ENCODE measurements at regions not wholly inside any gene's neighbourhood (a gene's known extent, or its start where the extent isn't known, plus 50 kb on each side); places are given as distances from the start of the nearest gene placed in this dataset.

DNA sequence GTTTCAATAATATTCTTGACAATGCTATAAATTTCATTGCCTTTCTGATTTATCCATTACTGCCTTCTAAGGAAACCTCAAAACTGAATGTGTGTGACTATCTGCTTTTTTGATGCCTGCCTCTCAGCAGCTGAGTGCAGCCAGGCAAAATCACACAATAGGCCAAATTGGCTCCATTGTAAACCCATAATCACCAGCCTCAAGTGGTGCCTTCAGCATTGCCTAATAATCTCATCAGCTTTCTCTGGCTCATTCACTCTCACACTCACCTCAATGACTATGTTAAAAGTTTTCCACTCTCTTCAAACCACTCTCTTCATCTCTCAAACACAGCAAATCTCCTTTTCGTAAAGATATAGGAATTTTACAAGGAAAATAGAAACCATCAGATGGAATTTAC, 182.5 kb upstream of the COL1A2 start:
- no peaks in the 10 kb centered on the region for H3K9me1 ChIP-seq (ENCODE audit: control insufficient read depth, insufficient read depth, low read length)
- H3K9ac ChIP-seq (ENCODE audit: insufficient read depth in 1 of 2, low read depth in 2 of 2, low read length in 2 of 2): no peak overlapping the region
- no peaks in the 10 kb centered on the region for H3K79me2 ChIP-seq (ENCODE audit: control insufficient read depth, insufficient read depth, low read length)
- H3K4me2 ChIP-seq (ENCODE audit: insufficient read depth, low read length): no peak overlapping the region
- no peaks in the 10 kb centered on the region for H3K27me3 ChIP-seq (ENCODE audit: control insufficient read depth in 2 of 2, insufficient read depth in 2 of 2, low read length in 2 of 2)
- WGBS (ENCODE audit: insufficient coverage, low coverage, missing lambda C conversion rate): 5% methylated on average over 1 of the region's 1 CpG
- intact Hi-C loops (cut with micrococcal nuclease) (no loop called here), in situ Hi-C loops (cut with MboI) (no loop called here)
- H4K20me1 ChIP-seq (replicated peaks; ENCODE audit: control insufficient read depth, insufficient read depth, low read length): no peaks in the 10 kb centered on the region
- H3K36me3 ChIP-seq (ENCODE audit: control insufficient read depth, insufficient read depth, low read length): no peaks in the 10 kb centered on the region
- no peak overlapping the region for H3K4me3 ChIP-seq
- no peaks in the 10 kb centered on the region for H3K4me1 ChIP-seq (replicated peaks in 1 of 2; ENCODE audit: control insufficient read depth in 2 of 2, insufficient read depth in 2 of 2, low read length in 2 of 2)
- H3K27ac ChIP-seq (ENCODE audit: extremely low read depth, low read depth, low read length): no peak overlapping the region
- CTCF ChIA-PET (ENCODE audit: low intra/inter-chr PET ratio): no interaction called here
- no peak for TF ChIP-seq HDAC3 (IDR thresholded peaks at IDR 0.05; ENCODE audit: borderline replicate concordance, partially characterized antibody)
- no peak for TF ChIP-seq COPS2 (conservative IDR thresholded peaks at IDR 0.05)
- TF ChIP-seq NR1H2 (CRISPR knock-in tag; IDR thresholded peaks at IDR 0.05): no peak
- no peak for TF ChIP-seq MXI1 (IDR thresholded peaks at IDR 0.05; ENCODE audit: low read depth, low read length)
- TF ChIP-seq NFRKB (IDR thresholded peaks at IDR 0.05; ENCODE audit: low read depth): no peak
- TF ChIP-seq SIRT6 (IDR thresholded peaks at IDR 0.05; ENCODE audit: low read depth, low read length): no peak
- TF ChIP-seq SMARCA4 (IDR thresholded peaks at IDR 0.05): no peak
- TF ChIP-seq POLR3A (IDR thresholded peaks at IDR 0.05; ENCODE audit: borderline replicate concordance, extremely low read depth, insufficient read depth, insufficient read length): no peak
- TF ChIP-seq CBFA2T3 (IDR thresholded peaks at IDR 0.05): no peak
- TF ChIP-seq CBX3 (IDR thresholded peaks at IDR 0.05; ENCODE audit: borderline replicate concordance in 1 of 2, low read length in 2 of 2): no peak
- no peak for TF ChIP-seq ZNF76 (CRISPR knock-in tag; IDR thresholded peaks at IDR 0.05; ENCODE audit: borderline replicate concordance)
- TF ChIP-seq NUFIP1 (IDR thresholded peaks at IDR 0.05; ENCODE audit: partially characterized antibody): no peak
- TF ChIP-seq CBX8 (IDR thresholded peaks at IDR 0.05; ENCODE audit: borderline replicate concordance, extremely low read depth, low read depth, low read length, poor library complexity, severe bottlenecking): no peak
- DNase-seq (ENCODE audit: extremely low read depth in 1 of 4, low spot score in 3 of 4) (no peak), FAIRE-seq (no peak), ATAC-seq (no peak)
- BruUV-seq (replicated peaks): no TSS peak
- no peaks in the 10 kb centered on the region for H3K9me3 ChIP-seq (replicated peaks; ENCODE audit: control insufficient read depth, insufficient read depth, low read depth, low read length)
- no peak overlapping the region for H2AFZ ChIP-seq (ENCODE audit: low read depth, low read length)
- POLR2A ChIA-PET: no interaction called here
